HEK293 (cell line): ENCODE measurements at regions not wholly inside any gene's neighbourhood (a gene's known extent, or its start where the extent isn't known, plus 50 kb on each side); places are given as distances from the start of the nearest gene placed in this dataset.

Experiments used
- CTCF ChIA-PET: fragments of 350-600 bp; formaldehyde crosslinking; extraction: SDS; loops from one replicate; lab custom pipeline; 2021; ENCODE audit warnings: antibody characterized with exemption; lab: Yijun Ruan, JAX
- POLR2A ChIA-PET: fragments of 300-600 bp; formaldehyde crosslinking; extraction: SDS; loops from one replicate; lab custom pipeline; 2020; ENCODE audit warnings: antibody characterized with exemption, inconsistent platforms; lab: Yijun Ruan, JAX
- H3K27ac ChIP-seq: fragments of 200-500 bp; sonication (Bioruptor generic); 2 replicates; pipeline ENCODE4 v1.5.1; 2014; ENCODE audit warnings: low read depth, low read length, control low read depth, inconsistent platforms; ENCODE audit errors: extremely low read depth
- H3K36me3 ChIP-seq, 2 experiments: fragments of 200-500 bp in 1 of 2; sonication (Bioruptor generic) in 1 of 2; 1 replicate in 1 of 2; 2 replicates in 1 of 2; pipeline ENCODE4 v1.5.1; 2014 to 2017; ENCODE audit warnings: inconsistent platforms in 2 of 2, low read length in 2 of 2; ENCODE audit not compliant: control insufficient read depth in 2 of 2, insufficient read depth in 1 of 2
- H3K4me1 ChIP-seq: fragments of 200-500 bp; sonication (Bioruptor generic); 2 replicates; pipeline ENCODE4 v1.5.1; 2014; ENCODE audit warnings: mild to moderate bottlenecking, low read length, inconsistent platforms; ENCODE audit not compliant: control insufficient read depth, insufficient read depth
- H3K4me3 ChIP-seq: 2 replicates; pipeline ENCODE4 v1.5.1; 2011; ENCODE audit warnings: low read depth, mild to moderate bottlenecking, control low read depth, low read length, moderate library complexity
- H3K9me3 ChIP-seq: fragments of 200-500 bp; sonication (Bioruptor generic); 2 replicates; pipeline ENCODE4 v1.5.1; 2014; ENCODE audit warnings: low read depth, low read length, inconsistent platforms; ENCODE audit not compliant: control insufficient read depth, insufficient read depth
- ATF2 ChIP-seq: fragments of 450-650 bp; formaldehyde crosslinking; IDR thresholded peaks from 2 replicates; pipeline ENCODE4 v1.5.1; 2016; ENCODE audit warnings: missing biosample characterization, missing genetic modification characterization, low read depth
- ELK4 ChIP-seq: IDR thresholded peaks from 2 replicates; pipeline ENCODE4 v1.6.1; 2011; ENCODE audit warnings: mild to moderate bottlenecking, low read depth, low read length, borderline replicate concordance
- KLF8 ChIP-seq: fragments of 450-650 bp; formaldehyde crosslinking; IDR thresholded peaks from 2 replicates; pipeline ENCODE4 v1.5.1; 2016; ENCODE audit warnings: missing biosample characterization, missing genetic modification characterization
- OVOL3 ChIP-seq: fragments of 450-650 bp; formaldehyde crosslinking; IDR thresholded peaks from 2 replicates; pipeline ENCODE4 v1.5.1; 2016; ENCODE audit warnings: missing biosample characterization, missing genetic modification characterization
- PRDM1 ChIP-seq: fragments of 450-650 bp; formaldehyde crosslinking; IDR thresholded peaks from 2 replicates; pipeline ENCODE4; 2016; ENCODE audit warnings: missing biosample characterization, missing genetic modification characterization
- SETDB1 ChIP-seq: IDR thresholded peaks from one replicate; pipeline ENCODE4 v1.6.1; 2017; ENCODE audit warnings: mild to moderate bottlenecking, low read length, moderate library complexity, mixed read lengths; ENCODE audit not compliant: insufficient read length
- TRIM28 ChIP-seq: IDR thresholded peaks from 2 replicates; pipeline ENCODE4 v1.6.1; 2011; ENCODE audit warnings: low read length, control low read depth, borderline replicate concordance
- ZNF280D ChIP-seq: fragments of 450-650 bp; formaldehyde crosslinking; IDR thresholded peaks from 2 replicates; pipeline ENCODE4 v1.5.1; 2016; ENCODE audit warnings: missing biosample characterization, missing genetic modification characterization
- ZNF324 ChIP-seq: fragments of 450-650 bp; formaldehyde crosslinking; IDR thresholded peaks from 2 replicates; pipeline ENCODE4 v1.5.1; 2016; ENCODE audit warnings: missing biosample characterization, missing genetic modification characterization
- ZNF341 ChIP-seq: fragments of 450-650 bp; formaldehyde crosslinking; IDR thresholded peaks from 2 replicates; pipeline ENCODE4; 2016; ENCODE audit warnings: low read depth, missing biosample characterization, missing genetic modification characterization
- ZNF529 ChIP-seq: fragments of 450-650 bp; formaldehyde crosslinking; IDR thresholded peaks from 2 replicates; pipeline ENCODE4 v1.5.1; 2017; ENCODE audit warnings: missing genetic modification characterization, missing biosample characterization; ENCODE audit not compliant: insufficient replicate concordance
- ZNF548 ChIP-seq: fragments of 450-650 bp; formaldehyde crosslinking; IDR thresholded peaks from 2 replicates; pipeline ENCODE4 v1.5.1; 2016; ENCODE audit warnings: missing biosample characterization, missing genetic modification characterization
- ZNF549 ChIP-seq: fragments of 450-650 bp; IDR thresholded peaks from 2 replicates; pipeline ENCODE4 v1.5.1; 2018; ENCODE audit warnings: missing biosample characterization, missing genetic modification characterization, mild to moderate bottlenecking, inconsistent platforms, moderate library complexity
- ZNF558 ChIP-seq: fragments of 450-650 bp; formaldehyde crosslinking; IDR thresholded peaks from 2 replicates; pipeline ENCODE4 v1.5.1; 2016; ENCODE audit warnings: missing biosample characterization, missing genetic modification characterization
- ZNF585B ChIP-seq: fragments of 450-650 bp; formaldehyde crosslinking; IDR thresholded peaks from 2 replicates; pipeline ENCODE4 v1.5.1; 2016; ENCODE audit warnings: missing biosample characterization, missing genetic modification characterization
- ZNF600 ChIP-seq: fragments of 450-650 bp; formaldehyde crosslinking; IDR thresholded peaks from 2 replicates; pipeline ENCODE4 v1.5.1; 2016; ENCODE audit warnings: missing biosample characterization, missing genetic modification characterization
- ZNF610 ChIP-seq: fragments of 450-650 bp; formaldehyde crosslinking; IDR thresholded peaks from 2 replicates; pipeline ENCODE4 v1.5.1; 2016; ENCODE audit warnings: missing biosample characterization, missing genetic modification characterization, borderline replicate concordance
- ZNF626 ChIP-seq: fragments of 450-650 bp; sonication (Bioruptor Pico); formaldehyde crosslinking; IDR thresholded peaks from 2 replicates; pipeline ENCODE4 v1.5.1; 2018; ENCODE audit warnings: missing biosample characterization, missing genetic modification characterization, inconsistent platforms
- ZNF670 ChIP-seq: fragments of 450-650 bp; formaldehyde crosslinking; IDR thresholded peaks from 2 replicates; pipeline ENCODE4 v1.5.1; 2016; ENCODE audit warnings: missing biosample characterization, missing genetic modification characterization, low read depth
- ZSCAN5A ChIP-seq: fragments of 450-650 bp; formaldehyde crosslinking; IDR thresholded peaks from 2 replicates; pipeline ENCODE4 v1.5.1; 2016; ENCODE audit warnings: missing biosample characterization, missing genetic modification characterization
- TF ChIP-seq, protein P1 (sequence below): fragments of 450-650 bp; formaldehyde crosslinking; conservative IDR thresholded peaks from 2 replicates; pipeline ENCODE4 v1.5.1; 2016; ENCODE audit warnings: low read depth, missing biosample characterization, missing genetic modification characterization

GRCh38 chr7:97439637-97440214, 292.2 kb upstream of the TAC1 start:
- POLR2A ChIA-PET: no interaction called here
- no peaks in the 10 kb centered on the region for H3K9me3 ChIP-seq
- H3K4me1 ChIP-seq: no peaks in the 10 kb centered on the region
- H3K36me3 ChIP-seq: no peaks in the 10 kb centered on the region
- peak; percentile 59; the same call in 1 of the 2 replicates for TF ChIP-seq ZNF549 (tag by site-specific recombination)
- no peak for TF ChIP-seq OVOL3 (tag by site-specific recombination)
- no peak for TF ChIP-seq ZSCAN5A (tag by site-specific recombination)
- TF ChIP-seq ZNF341 (tag by site-specific recombination): no peak
- peak; percentile 97 for TF ChIP-seq ZNF626 (tag by site-specific recombination)
- TF ChIP-seq ZNF529 (tag by site-specific recombination): peak; percentile 14
- 0 out of 2 replicates have a peak, but pooled peaks have one; percentile 8 for TF ChIP-seq ATF2 (tag by site-specific recombination)
- TF ChIP-seq ZNF324 (tag by site-specific recombination): no peak
- peak; percentile 99 for TF ChIP-seq SETDB1
- no peak for TF ChIP-seq PRDM1 (tag by site-specific recombination)
- TF ChIP-seq ZNF610: 0 out of 2 replicates have a peak, but pooled peaks have one; percentile 33
- TF ChIP-seq, protein P1, sequence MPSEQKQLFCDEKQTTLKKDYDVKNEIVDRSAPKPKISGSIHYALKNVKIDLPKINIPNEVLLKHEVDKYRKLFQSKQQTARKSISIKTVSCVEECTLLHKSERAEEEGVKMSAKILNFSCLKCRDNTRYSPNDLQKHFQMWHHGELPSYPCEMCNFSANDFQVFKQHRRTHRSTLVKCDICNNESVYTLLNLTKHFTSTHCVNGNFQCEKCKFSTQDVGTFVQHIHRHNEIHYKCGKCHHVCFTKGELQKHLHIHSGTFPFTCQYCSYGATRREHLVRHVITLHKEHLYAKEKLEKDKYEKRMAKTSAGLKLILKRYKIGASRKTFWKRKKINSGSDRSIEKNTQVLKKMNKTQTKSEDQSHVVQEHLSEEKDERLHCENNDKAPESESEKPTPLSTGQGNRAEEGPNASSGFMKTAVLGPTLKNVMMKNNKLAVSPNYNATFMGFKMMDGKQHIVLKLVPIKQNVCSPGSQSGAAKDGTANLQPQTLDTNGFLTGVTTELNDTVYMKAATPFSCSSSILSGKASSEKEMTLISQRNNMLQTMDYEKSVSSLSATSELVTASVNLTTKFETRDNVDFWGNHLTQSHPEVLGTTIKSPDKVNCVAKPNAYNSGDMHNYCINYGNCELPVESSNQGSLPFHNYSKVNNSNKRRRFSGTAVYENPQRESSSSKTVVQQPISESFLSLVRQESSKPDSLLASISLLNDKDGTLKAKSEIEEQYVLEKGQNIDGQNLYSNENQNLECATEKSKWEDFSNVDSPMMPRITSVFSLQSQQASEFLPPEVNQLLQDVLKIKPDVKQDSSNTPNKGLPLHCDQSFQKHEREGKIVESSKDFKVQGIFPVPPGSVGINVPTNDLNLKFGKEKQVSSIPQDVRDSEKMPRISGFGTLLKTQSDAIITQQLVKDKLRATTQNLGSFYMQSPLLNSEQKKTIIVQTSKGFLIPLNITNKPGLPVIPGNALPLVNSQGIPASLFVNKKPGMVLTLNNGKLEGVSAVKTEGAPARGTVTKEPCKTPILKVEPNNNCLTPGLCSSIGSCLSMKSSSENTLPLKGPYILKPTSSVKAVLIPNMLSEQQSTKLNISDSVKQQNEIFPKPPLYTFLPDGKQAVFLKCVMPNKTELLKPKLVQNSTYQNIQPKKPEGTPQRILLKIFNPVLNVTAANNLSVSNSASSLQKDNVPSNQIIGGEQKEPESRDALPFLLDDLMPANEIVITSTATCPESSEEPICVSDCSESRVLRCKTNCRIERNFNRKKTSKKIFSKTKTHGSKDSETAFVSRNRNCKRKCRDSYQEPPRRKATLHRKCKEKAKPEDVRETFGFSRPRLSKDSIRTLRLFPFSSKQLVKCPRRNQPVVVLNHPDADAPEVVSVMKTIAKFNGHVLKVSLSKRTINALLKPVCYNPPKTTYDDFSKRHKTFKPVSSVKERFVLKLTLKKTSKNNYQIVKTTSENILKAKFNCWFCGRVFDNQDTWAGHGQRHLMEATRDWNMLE (tag by site-specific recombination): peak; percentile 37; the same call in 1 of the 2 replicates
- no peak for TF ChIP-seq ZNF548 (tag by site-specific recombination)
- TF ChIP-seq ZNF585B (tag by site-specific recombination): no peak
- peak; percentile 98; the same call in 1 of the 2 replicates for TF ChIP-seq TRIM28
- no peak for TF ChIP-seq ZNF670 (tag by site-specific recombination)
- TF ChIP-seq ZNF558 (tag by site-specific recombination): 0 out of 2 replicates have a peak, but pooled peaks have one; percentile 34
- no peak for TF ChIP-seq ELK4
- TF ChIP-seq KLF8 (tag by site-specific recombination): 0 out of 2 replicates have a peak, but pooled peaks have one; percentile 38
- peak; percentile 94 for TF ChIP-seq ZNF280D (tag by site-specific recombination)
- TF ChIP-seq ZNF600 (tag by site-specific recombination): no peak
- TF ChIP-seq, all 188 proteins: peak for 11
- H3K4me3 ChIP-seq: no peak overlapping the region
- CTCF ChIA-PET: interaction anchor here (0.7 kb wide), 1 partner anchor 44 kb away, joined by 3 read pairs; no protein-coding TSS in a partner anchor
- no peak overlapping the region for H3K27ac ChIP-seq
